ENCODE measurements at regions not wholly inside any gene's neighbourhood (a gene's known extent, or its start where the extent isn't known, plus 50 kb on each side); places are given as distances from the start of the nearest gene placed in this dataset.

GRCh38 chr15:35926007-35926380 is 380.0 kb upstream of the DPH6 start:
- Histone ChIP-seq H3K4me3 (ENCODE audit: low read depth, low read length) (no peak overlapping the region), H3K9me3 (ENCODE audit: control insufficient read depth, insufficient read depth, low read length) (no peaks in the 10 kb centered on the region), H3K4me1 (ENCODE audit: control insufficient read depth, insufficient read depth, low read length) (no peaks in the 10 kb centered on the region), H3K9ac (ENCODE audit: low read depth, low read length) (no peak overlapping the region), H3K27me3 (ENCODE audit: control insufficient read depth, insufficient read depth, low read length) (no peaks in the 10 kb centered on the region), H3K36me3 (ENCODE audit: control insufficient read depth, insufficient read depth, low read length) (no peaks in the 10 kb centered on the region)

GRCh38 chr15:35928847-35929246 is 382.9 kb upstream of the DPH6 start:
- Histone ChIP-seq H3K27me3 (ENCODE audit: control insufficient read depth, insufficient read depth, low read length) (no peaks in the 10 kb centered on the region), H3K4me1 (ENCODE audit: control insufficient read depth, insufficient read depth, low read length) (no peaks in the 10 kb centered on the region), H3K36me3 (ENCODE audit: control insufficient read depth, insufficient read depth, low read length) (no peaks in the 10 kb centered on the region), H3K9me3 (ENCODE audit: control insufficient read depth, insufficient read depth, low read length) (no peaks in the 10 kb centered on the region), H3K9ac (ENCODE audit: low read depth, low read length) (no peak overlapping the region), H3K4me3 (ENCODE audit: low read depth, low read length) (no peak overlapping the region)

GRCh38 chr15:35929740-35930444 is 383.9 kb upstream of the DPH6 start:
- H3K4me1 ChIP-seq (ENCODE audit: control insufficient read depth, insufficient read depth, low read length): no peaks in the 10 kb centered on the region
- H3K9ac ChIP-seq (ENCODE audit: low read depth, low read length): no peak overlapping the region
- no peaks in the 10 kb centered on the region for H3K9me3 ChIP-seq (ENCODE audit: control insufficient read depth, insufficient read depth, low read length)
- no peaks in the 10 kb centered on the region for H3K36me3 ChIP-seq (ENCODE audit: control insufficient read depth, insufficient read depth, low read length)
- no peaks in the 10 kb centered on the region for H3K27me3 ChIP-seq (ENCODE audit: control insufficient read depth, insufficient read depth, low read length)
- H3K4me3 ChIP-seq (ENCODE audit: low read depth, low read length): no peak overlapping the region

GRCh38 chr15:35931799-35932341 is 385.9 kb upstream of the DPH6 start:
- no peaks in the 10 kb centered on the region for H3K27me3 ChIP-seq (ENCODE audit: control insufficient read depth, insufficient read depth, low read length)
- H3K9me3 ChIP-seq (ENCODE audit: control insufficient read depth, insufficient read depth, low read length): no peaks in the 10 kb centered on the region
- no peak overlapping the region for H3K9ac ChIP-seq (ENCODE audit: low read depth, low read length)
- no peaks in the 10 kb centered on the region for H3K4me1 ChIP-seq (ENCODE audit: control insufficient read depth, insufficient read depth, low read length)
- H3K36me3 ChIP-seq (ENCODE audit: control insufficient read depth, insufficient read depth, low read length): no peaks in the 10 kb centered on the region
- H3K4me3 ChIP-seq (ENCODE audit: low read depth, low read length): no peak overlapping the region

- no peaks in the 10 kb centered on the region for H3K9me3 ChIP-seq (ENCODE audit: control insufficient read depth, insufficient read depth, low read length)
- no peaks in the 10 kb centered on the region for H3K27me3 ChIP-seq (ENCODE audit: control insufficient read depth, insufficient read depth, low read length)
- H3K9ac ChIP-seq (ENCODE audit: low read depth, low read length): no peak overlapping the region
- no peak overlapping the region for H3K4me3 ChIP-seq (ENCODE audit: low read depth, low read length)
- H3K36me3 ChIP-seq (ENCODE audit: control insufficient read depth, insufficient read depth, low read length): no peaks in the 10 kb centered on the region
- no peaks in the 10 kb centered on the region for H3K4me1 ChIP-seq (ENCODE audit: control insufficient read depth, insufficient read depth, low read length)
Observed at GRCh38 chr15:35932531-35932930, 386.6 kb upstream of the DPH6 start.

- no peaks in the 10 kb centered on the region for H3K9me3 ChIP-seq (ENCODE audit: control insufficient read depth, insufficient read depth, low read length)
- H3K9ac ChIP-seq (ENCODE audit: low read depth, low read length): no peak overlapping the region
- no peak overlapping the region for H3K4me3 ChIP-seq (ENCODE audit: low read depth, low read length)
Observed at GRCh38 chr15:35933531-35933930, 387.6 kb upstream of the DPH6 start.

GRCh38 chr15:35934383-35935049 is 388.6 kb upstream of the DPH6 start:
- H3K4me3 ChIP-seq (ENCODE audit: low read depth, low read length): no peak overlapping the region
- H3K9ac ChIP-seq (ENCODE audit: low read depth, low read length): no peak overlapping the region
- H3K4me1 ChIP-seq (ENCODE audit: control insufficient read depth, insufficient read depth, low read length): no peaks in the 10 kb centered on the region
- no peaks in the 10 kb centered on the region for H3K36me3 ChIP-seq (ENCODE audit: control insufficient read depth, insufficient read depth, low read length)
- no peaks in the 10 kb centered on the region for H3K27me3 ChIP-seq (ENCODE audit: control insufficient read depth, insufficient read depth, low read length)
- no peaks in the 10 kb centered on the region for H3K9me3 ChIP-seq (ENCODE audit: control insufficient read depth, insufficient read depth, low read length)

More at GRCh38 chr15:35933531-35933930, 387.6 kb upstream of the DPH6 start:
- no peaks in the 10 kb centered on the region for H3K36me3 ChIP-seq (ENCODE audit: control insufficient read depth, insufficient read depth, low read length)
- H3K27me3 ChIP-seq (ENCODE audit: control insufficient read depth, insufficient read depth, low read length): no peaks in the 10 kb centered on the region
- no peaks in the 10 kb centered on the region for H3K4me1 ChIP-seq (ENCODE audit: control insufficient read depth, insufficient read depth, low read length)

- Histone ChIP-seq H3K9me3 (ENCODE audit: control insufficient read depth, insufficient read depth, low read length) (no peaks in the 10 kb centered on the region), H3K4me3 (ENCODE audit: low read depth, low read length) (no peak overlapping the region)
Observed at GRCh38 chr15:35936284-35936683, 390.3 kb upstream of the DPH6 start.

GRCh38 chr15:35937380-35937779 is 391.4 kb upstream of the DPH6 start:
- Histone ChIP-seq H3K4me3 (ENCODE audit: low read depth, low read length) (no peak overlapping the region), H3K4me1 (ENCODE audit: control insufficient read depth, insufficient read depth, low read length) (no peaks in the 10 kb centered on the region), H3K27me3 (ENCODE audit: control insufficient read depth, insufficient read depth, low read length) (no peaks in the 10 kb centered on the region), H3K36me3 (ENCODE audit: control insufficient read depth, insufficient read depth, low read length) (no peaks in the 10 kb centered on the region), H3K9me3 (ENCODE audit: control insufficient read depth, insufficient read depth, low read length) (no peaks in the 10 kb centered on the region), H3K9ac (ENCODE audit: low read depth, low read length) (no peak overlapping the region)

More at GRCh38 chr15:35936284-35936683, 390.3 kb upstream of the DPH6 start:
- H3K9ac ChIP-seq (ENCODE audit: low read depth, low read length): no peak overlapping the region
- no peaks in the 10 kb centered on the region for H3K36me3 ChIP-seq (ENCODE audit: control insufficient read depth, insufficient read depth, low read length)
- no peaks in the 10 kb centered on the region for H3K27me3 ChIP-seq (ENCODE audit: control insufficient read depth, insufficient read depth, low read length)
- no peaks in the 10 kb centered on the region for H3K4me1 ChIP-seq (ENCODE audit: control insufficient read depth, insufficient read depth, low read length)

- H3K27me3 ChIP-seq (ENCODE audit: control insufficient read depth, insufficient read depth, low read length): no peaks in the 10 kb centered on the region
- no peaks in the 10 kb centered on the region for H3K4me1 ChIP-seq (ENCODE audit: control insufficient read depth, insufficient read depth, low read length)
- H3K4me3 ChIP-seq (ENCODE audit: low read depth, low read length): no peak overlapping the region
- H3K36me3 ChIP-seq (ENCODE audit: control insufficient read depth, insufficient read depth, low read length): no peaks in the 10 kb centered on the region
- no peaks in the 10 kb centered on the region for H3K9me3 ChIP-seq (ENCODE audit: control insufficient read depth, insufficient read depth, low read length)
- H3K9ac ChIP-seq (ENCODE audit: low read depth, low read length): no peak overlapping the region
Observed at GRCh38 chr15:35944945-35945585, 399.1 kb upstream of the DPH6 start.

- Histone ChIP-seq H3K9ac (ENCODE audit: low read depth, low read length) (no peak overlapping the region), H3K27me3 (ENCODE audit: control insufficient read depth, insufficient read depth, low read length) (no peaks in the 10 kb centered on the region), H3K36me3 (ENCODE audit: control insufficient read depth, insufficient read depth, low read length) (no peaks in the 10 kb centered on the region), H3K9me3 (ENCODE audit: control insufficient read depth, insufficient read depth, low read length) (no peaks in the 10 kb centered on the region), H3K4me1 (ENCODE audit: control insufficient read depth, insufficient read depth, low read length) (no peaks in the 10 kb centered on the region), H3K4me3 (ENCODE audit: low read depth, low read length) (no peak overlapping the region)
Observed at GRCh38 chr15:35953424-35953823, 407.5 kb upstream of the DPH6 start.

GRCh38 chr15:35956056-35956455 is 410.1 kb upstream of the DPH6 start:
- no peaks in the 10 kb centered on the region for H3K9me3 ChIP-seq (ENCODE audit: control insufficient read depth, insufficient read depth, low read length)
- no peaks in the 10 kb centered on the region for H3K27me3 ChIP-seq (ENCODE audit: control insufficient read depth, insufficient read depth, low read length)
- H3K4me3 ChIP-seq (ENCODE audit: low read depth, low read length): no peak overlapping the region
- no peaks in the 10 kb centered on the region for H3K36me3 ChIP-seq (ENCODE audit: control insufficient read depth, insufficient read depth, low read length)
- no peaks in the 10 kb centered on the region for H3K4me1 ChIP-seq (ENCODE audit: control insufficient read depth, insufficient read depth, low read length)
- no peak overlapping the region for H3K9ac ChIP-seq (ENCODE audit: low read depth, low read length)
